ENCODE measurements at regions not wholly inside any gene's neighbourhood (a gene's known extent, or its start where the extent isn't known, plus 50 kb on each side); places are given as distances from the start of the nearest gene placed in this dataset.
"Not testable (repeated sequence)": the region's sequence is repeated elsewhere in the genome, so short reads cannot be mapped to it uniquely, and the experiment has no call there.

DNA sequence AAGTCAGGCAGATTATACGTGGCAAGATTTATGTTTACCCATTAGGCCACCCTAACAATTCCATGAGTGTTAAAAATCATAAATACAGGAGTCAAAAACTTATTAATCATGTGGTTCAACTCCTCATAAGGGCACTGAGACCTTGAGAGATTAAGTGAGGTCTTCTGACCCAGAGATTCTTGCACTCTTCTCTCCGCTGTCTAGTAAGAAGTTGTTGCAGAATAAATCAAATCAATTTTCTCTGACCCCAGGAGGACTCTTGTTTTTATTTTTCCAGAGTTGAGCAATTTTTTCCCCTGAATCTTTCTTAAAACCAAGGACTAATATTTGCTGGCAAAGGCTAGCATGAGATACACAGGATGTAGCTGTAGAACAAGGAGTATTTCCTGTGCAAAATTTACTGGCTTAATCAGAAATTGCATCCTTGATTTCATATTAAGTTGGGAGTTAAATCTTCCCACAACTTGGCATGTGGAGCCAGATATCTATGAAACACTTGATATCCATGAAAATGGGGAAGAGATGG is 90.9 kb upstream of the PTHLH start:
- DNase-seq = no peak

DNA sequence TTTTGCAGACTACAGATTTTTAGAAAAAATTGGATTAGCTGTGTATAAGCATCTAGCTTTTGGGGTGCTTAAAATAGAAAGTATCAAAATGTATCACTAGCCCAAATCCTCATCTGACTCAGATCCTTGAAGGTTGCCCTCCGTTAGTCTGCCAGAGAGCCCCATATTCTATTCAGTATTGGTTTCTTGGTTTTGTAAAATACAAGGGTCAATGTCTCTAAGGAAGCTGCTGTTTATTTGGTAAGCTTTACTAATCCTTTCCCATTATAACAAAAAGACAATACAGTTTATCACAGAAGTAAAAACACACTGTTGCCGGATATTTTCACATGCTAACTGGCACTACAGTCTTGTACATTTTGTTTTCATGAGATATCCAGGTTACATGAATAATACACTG is 92.8 kb upstream of the PTHLH start:
- no peak for DNase-seq

DNA sequence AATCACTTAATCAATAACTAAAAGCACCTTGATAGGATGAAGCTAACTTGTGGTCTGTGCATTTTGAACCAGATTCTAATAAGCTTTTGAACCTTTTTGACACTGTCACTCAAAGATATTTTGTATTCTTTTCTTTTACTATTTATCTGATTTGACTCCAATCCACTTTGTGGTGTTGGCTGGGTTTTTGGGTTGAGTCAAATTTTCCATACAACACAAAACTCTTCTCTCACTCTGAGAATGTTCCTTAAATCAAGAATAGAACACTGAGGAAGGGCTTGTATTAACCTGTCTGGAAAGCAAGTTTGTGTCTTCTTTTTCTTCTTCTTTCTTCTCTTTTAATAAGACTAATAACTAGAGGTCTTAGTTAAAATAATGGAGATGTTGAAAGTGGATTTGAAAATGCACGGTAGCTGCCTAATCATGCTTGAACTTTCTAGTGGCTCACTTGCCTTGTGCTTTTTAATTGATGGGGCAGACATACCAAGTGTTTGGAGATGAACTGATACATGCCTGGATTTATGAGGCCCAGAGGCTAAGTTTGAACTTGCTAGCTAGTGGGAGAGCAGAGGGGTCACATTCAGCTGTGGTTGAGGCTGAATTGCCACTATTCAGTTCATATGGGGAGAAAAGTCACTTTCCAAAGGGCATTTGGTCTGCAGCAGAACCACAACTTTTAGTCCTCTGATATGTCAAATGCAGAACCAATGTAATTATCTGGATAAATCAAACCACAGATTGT is 93.5 kb upstream of the PTHLH start:
- DNase-seq = no peak

DNA sequence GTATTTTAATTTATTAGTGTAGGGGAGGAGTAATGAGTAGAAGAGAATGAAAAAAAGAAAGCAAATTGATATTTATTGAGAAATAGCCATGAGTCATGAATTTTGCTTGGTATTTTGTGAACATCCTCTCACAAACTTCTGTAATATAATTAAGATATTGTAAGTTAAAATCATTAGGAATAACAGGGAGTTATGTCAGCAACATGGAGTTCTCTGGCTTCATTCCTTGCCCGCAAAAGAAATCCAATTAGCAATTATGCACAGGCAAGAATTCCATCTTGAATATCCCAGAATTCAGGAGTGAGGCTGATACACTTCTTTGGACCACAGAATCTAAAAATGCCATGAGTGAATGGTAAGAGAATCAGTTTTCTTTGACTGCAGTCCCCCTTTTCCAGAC is 94.3 kb upstream of the PTHLH start:
- no peak for DNase-seq

- DNase-seq = no peak
These were observed 95.9 kb upstream of the PTHLH start for GRCh38 chr12:28068467-28068866.

- DNase-seq = no peak
These were observed 107.0 kb upstream of the PTHLH start for GRCh38 chr12:28079539-28079938.

DNA sequence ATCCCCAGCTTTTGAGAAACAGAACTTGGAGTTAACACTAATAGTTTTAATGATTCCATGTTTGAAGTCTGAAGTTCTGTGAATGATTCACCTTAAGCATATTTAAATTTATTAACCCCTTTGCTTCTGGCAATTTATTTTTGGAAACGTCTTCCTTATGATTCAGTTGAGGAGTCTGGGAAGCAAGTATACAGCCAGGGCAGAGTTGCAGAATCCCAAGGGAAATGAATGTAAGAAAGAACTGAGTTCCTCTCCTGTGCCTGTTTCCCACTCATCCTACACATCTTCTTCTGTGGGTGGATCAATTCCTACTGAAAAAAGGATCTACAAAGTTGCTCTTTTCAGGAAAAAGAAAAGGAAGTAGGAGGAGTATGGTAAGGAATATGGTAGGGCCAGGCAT is 108.2 kb upstream of the CCDC91 start:
- DNase-seq = no peak

DNA sequence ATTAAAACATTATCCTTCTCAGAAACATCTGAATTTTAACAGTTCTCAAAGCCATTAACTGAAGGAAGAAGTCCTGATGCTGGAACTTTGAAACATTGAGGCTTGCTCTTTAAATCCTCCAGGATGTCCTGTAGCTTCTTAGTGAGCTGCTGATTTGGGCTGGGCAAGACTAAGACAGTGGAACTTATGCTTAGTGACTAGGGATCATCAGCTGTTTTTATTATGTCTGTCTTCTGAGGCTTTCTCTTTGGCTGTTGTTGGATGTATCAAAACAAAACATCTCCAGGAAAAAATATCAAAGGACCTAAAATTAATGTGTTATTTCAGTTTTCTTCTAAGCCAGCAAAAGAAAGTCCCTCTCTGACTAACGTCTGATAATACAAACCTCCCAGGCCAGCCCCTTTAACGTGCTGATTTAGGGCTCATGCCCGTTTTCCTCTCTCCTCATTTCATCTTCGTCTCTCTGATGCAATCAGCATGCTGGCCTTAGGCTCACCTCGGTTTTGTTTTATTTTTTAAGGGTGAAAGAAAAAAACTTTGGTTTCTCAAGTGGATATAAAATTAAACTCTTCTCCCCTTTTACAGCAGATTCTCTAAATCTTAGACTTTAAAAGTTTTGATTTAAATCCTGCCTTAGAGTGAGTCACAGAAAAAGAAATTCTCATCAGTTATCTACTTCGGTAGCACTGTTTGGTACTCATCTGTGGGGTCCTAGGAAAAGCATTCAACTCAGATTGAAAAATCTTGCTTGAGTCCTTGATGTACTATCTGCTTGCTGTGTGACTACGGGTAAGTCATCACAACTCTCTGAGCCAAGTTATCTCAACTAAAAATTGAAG is 106.2 kb upstream of the CCDC91 start:
- no peak for DNase-seq

- no peak for DNase-seq
These were observed 103.6 kb upstream of the CCDC91 start for GRCh38 chr12:28086521-28087155.

- DNase-seq = no peak
These were observed 101.5 kb upstream of the CCDC91 start for GRCh38 chr12:28088566-28089272.

GRCh38 chr12:28089338-28089737 is 100.9 kb upstream of the CCDC91 start:
- no peak for DNase-seq

DNA sequence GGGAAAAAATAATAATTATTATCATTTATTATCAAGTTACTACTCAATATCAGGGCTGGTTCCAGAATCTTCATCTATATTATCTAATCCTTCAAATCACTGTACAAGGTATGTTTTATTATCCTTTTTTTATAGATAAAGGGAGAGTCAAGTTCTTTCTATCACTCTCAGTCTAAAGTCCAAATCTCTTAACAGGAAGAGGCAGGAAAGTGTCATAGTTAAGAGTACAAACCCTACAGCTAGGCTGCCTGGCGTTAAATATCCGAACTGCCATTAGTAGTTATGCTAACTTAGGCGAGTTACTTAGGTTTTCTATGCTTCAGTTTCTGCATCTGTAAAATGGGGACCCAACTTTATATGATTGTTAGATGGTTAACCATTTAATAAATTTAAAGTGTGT is 99.4 kb upstream of the CCDC91 start:
- DNase-seq = no peak

DNA sequence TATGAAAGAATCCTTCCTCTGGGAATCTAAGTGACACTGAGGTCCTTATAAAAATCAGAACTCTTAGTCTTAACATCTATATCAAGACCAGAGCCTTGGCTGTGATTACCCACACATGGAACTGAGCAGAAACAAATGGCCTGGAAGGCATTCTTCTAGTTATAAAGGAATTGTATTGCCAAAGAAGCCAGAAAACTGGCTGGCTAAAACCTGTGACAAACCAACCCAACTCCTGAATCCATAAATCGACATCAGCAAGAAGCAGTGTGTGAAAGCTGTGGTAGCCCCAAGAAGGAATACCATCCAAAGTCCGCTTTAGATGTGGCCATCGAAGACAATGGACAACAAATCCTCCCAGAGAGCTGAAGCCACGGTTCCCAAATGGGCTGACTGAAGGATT is 97.9 kb upstream of the CCDC91 start:
- DNase-seq = no peak

DNA sequence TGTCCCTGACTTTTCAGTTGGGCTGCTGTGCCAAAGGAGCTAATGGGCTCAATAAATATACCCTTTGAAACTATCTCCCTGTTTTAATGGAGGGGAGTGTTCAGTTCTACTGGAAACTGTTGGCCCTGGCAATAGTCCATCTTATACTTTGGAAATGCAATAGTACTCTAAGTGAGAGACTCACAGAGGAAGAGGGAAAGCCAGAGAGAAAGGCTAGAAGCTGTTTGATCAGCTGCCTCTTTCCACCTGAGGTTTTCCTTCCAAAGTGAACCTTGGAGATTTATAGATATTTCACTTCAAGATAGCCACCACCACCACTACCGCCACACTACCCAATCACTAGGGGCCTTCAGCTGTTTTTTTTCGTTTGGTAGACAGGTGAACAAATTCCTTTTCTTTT is 93.6 kb upstream of the CCDC91 start:
- peak in 1 of 2 experiments; percentile 50 for DNase-seq

GRCh38 chr12:28097221-28097620 is 93.0 kb upstream of the CCDC91 start:
- DNase-seq = no peak

DNA sequence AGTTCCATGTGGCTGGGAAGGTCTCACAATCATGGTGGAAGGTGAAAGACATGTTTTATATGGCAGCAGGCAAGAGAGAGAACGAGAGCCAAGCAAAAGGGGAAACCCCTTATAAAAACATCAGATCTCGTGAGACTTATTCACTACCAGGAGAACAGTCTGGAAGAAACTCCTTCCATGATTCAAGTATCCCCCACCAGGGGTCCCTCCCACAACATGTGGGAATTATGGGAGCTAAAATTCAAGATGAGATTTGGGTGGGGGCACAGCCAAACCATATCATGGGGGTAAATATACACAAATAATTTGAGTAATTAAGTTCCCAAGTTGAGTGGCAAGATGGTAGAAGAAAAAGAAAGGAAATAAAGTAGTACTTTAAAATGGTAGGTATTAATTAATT is 91.0 kb upstream of the CCDC91 start:
- not testable (repeated sequence) for DNase-seq

DNA sequence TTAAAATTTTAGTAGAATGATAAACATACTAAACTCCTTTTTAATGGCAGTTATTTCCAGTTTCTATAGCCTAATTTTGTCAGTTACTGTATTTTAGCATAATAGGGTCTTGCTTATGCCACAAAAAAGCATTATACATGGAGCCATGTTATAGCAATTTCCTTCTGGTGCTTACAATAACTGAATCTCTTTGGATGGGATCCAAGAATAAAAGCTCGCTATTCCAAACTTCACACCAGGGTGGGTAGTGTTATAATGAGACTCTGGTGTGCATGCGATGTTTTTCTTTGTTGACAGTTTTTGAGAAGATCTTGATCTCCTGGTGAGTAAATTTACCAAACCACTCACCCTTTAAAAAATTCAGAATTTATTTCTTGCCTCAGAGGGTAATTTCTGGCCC is 90.4 kb upstream of the CCDC91 start:
- DNase-seq = peak in 1 of 2 experiments; percentile 46

GRCh38 chr12:28100717-28101116 is 89.5 kb upstream of the CCDC91 start:
- DNase-seq = no peak

DNA sequence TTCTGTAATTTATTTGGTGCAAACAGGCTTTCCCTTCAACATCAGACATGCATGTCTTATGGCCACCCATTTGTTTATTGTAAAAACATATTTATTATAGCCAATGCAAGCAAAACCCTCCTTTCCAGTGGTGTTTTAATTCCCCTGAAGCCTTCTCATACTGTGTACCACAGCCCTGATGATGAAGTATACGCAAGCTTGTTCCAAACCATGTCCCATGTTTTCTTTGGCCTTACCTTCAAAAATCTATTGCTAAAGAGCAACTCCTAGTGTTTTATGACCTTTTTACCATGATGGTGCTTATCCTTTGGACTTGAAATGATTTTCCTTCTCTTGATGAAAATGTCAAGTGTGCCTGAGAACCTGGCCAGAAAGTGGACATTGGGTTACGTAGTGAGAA is 85.9 kb upstream of the CCDC91 start:
- DNase-seq = no peak

DNA sequence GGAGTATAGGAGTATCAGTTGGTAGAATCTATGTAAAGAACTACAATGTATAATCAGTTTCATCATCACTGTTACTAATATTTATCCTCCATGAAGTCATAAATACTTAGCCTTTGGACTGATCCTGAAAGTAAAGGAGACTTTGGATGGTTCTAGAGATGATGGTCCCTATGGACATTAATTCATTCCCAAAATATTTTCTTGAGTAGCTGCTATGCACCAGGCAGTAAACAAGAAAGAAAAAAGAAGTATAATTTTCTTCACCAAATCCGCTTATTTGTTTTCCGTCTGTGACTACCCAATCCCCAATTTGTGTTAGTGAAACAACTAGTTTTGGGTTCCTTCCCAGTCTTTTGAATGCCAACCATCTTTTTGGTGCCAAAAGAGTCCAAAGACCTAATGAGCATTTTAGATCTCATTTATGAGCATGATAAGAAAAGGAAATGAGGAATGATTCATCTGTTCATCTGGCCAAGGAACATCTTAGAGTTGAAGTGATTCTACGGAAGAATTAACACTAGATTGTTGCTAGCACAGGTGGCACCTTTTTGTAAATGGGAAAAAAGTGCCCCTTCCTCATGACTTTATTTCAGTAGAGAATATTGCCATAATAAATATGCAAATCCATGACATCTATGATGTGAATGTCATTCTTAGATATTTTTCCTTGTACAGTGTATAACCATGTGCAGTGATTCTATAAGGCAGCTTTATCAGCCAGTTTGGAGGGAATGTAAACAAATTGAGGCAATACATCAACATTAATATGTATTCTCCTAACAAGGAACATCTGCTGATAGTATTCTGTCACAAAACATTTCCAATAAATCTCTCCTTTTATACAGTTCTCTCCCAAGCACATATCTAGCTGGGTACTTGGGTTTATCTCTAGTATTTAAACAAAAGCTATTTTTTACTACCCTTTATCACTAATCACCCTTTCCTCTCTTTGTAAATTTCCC is 85.1 kb upstream of the CCDC91 start:
- no peak for DNase-seq

DNA sequence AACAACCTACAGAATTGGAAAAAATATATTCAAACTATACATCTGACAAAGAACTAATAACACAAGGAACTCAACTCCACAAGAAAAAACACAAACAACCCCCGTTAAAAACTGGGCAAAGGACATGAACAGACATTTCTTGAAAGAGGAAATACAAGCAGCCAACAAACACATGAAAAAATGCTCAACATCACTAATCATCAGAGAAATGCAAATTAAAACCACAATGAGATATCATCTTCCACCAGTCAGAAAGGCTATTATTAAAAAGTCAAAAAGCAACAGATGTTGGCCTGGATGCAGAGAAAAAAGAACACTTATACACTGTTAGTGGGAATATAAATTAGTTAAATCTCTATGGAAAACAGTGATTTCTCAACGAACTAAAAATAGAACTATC is 82.6 kb upstream of the CCDC91 start:
- no peak for DNase-seq

DNA sequence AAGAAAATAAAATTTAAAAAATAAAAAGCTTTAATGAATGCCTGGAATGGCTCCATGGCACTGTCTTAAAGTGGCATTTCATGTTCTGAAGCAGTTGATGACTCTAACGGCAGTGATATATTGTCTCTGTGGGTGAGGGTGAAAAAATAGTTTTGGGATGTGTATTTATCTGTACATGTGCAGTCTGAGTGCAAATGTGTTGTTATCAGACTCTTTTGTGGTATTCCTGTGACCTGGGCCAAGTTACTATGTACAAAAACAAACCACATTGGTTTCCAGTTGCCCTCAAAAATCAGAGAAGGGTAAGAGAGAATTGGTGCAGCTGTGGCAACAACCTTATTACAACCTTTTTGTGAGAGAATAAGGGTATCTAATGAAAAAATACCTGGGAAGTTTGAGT is 81.7 kb upstream of the CCDC91 start:
- DNase-seq = no peak
